GM21576 (cell line): ENCODE measurements at regions not wholly inside any gene's neighbourhood (a gene's known extent, or its start where the extent isn't known, plus 50 kb on each side); places are given as distances from the start of the nearest gene placed in this dataset.

Source experiments
- ATAC-seq: cut with Tn5 transposase; IDR thresholded peaks from one replicate; pipeline ENCODE4 v1.9.1; 2021; ENCODE audit warnings: mild to moderate bottlenecking, moderate library complexity; ENCODE audit not compliant: unreplicated experiment

- no peak for ATAC-seq
Observed at GRCh38 chr2:105652014-105652796, 92.5 kb upstream of the NCK2 start.

GRCh38 chr2:105649534-105649933, 95.2 kb upstream of the NCK2 start:
- ATAC-seq: no peak

GRCh38 chr2:105647731-105648130, 97.0 kb upstream of the NCK2 start:
- ATAC-seq: no peak

- no peak for ATAC-seq
Observed at GRCh38 chr2:105646774-105647076, 98.0 kb upstream of the NCK2 start.

GRCh38 chr2:105645938-105646773, 98.6 kb upstream of the NCK2 start:
- no peak for ATAC-seq

- ATAC-seq: no peak
Observed at GRCh38 chr2:105645031-105645937, 99.4 kb upstream of the NCK2 start.

- ATAC-seq: no peak
Observed at GRCh38 chr2:105644174-105644980, 100.3 kb upstream of the NCK2 start.

GRCh38 chr2:105643405-105644173, 101.1 kb upstream of the NCK2 start:
- no peak for ATAC-seq

- ATAC-seq: no peak
Observed at GRCh38 chr2:105641389-105641811, 103.3 kb upstream of the NCK2 start.

- no peak for ATAC-seq
Observed at GRCh38 chr2:105640246-105640645, 104.5 kb upstream of the NCK2 start.

GRCh38 chr2:105636109-105636740, 108.5 kb upstream of the NCK2 start:
- ATAC-seq: no peak

- no peak for ATAC-seq
Observed at GRCh38 chr2:105635564-105635963, 109.1 kb upstream of the NCK2 start.

GRCh38 chr2:105634198-105634597, 110.5 kb upstream of the NCK2 start:
- no peak for ATAC-seq

- no peak for ATAC-seq
Observed at GRCh38 chr2:105631922-105632321, 112.8 kb upstream of the NCK2 start.

- ATAC-seq: no peak
Observed at GRCh38 chr2:105631011-105631410, 113.7 kb upstream of the NCK2 start.

- no peak for ATAC-seq
Observed at GRCh38 chr2:105629634-105630033, 115.1 kb upstream of the NCK2 start.

GRCh38 chr2:105627534-105627933, 117.2 kb upstream of the NCK2 start:
- no peak for ATAC-seq

GRCh38 chr2:105626966-105627340, 117.8 kb upstream of the NCK2 start:
- ATAC-seq: no peak
